GM12892 (cell line): ENCODE measurements at regions not wholly inside any gene's neighbourhood (a gene's known extent, or its start where the extent isn't known, plus 50 kb on each side); places are given as distances from the start of the nearest gene placed in this dataset.

Source experiments
- DNase-seq: peaks from one replicate; pipeline ENCODE4 v3.0.0; 2011; ENCODE audit not compliant: insufficient read length
- FAIRE-seq: peaks from 2 replicates; lab custom pipeline; 2011; peaks lifted over from hg19 to GRCh38; lab: Jason Lieb, UNC
- POLR2A ChIP-seq: IDR thresholded peaks from 2 replicates; pipeline ENCODE4 v1.6.1; 2011; ENCODE audit warnings: low read depth, low read length, control low read depth
- POLR2AphosphoS5 ChIP-seq: IDR thresholded peaks from 2 replicates; pipeline ENCODE4 v1.6.1; 2011; ENCODE audit warnings: low read depth, low read length, control low read depth
- TAF1 ChIP-seq: IDR thresholded peaks from 2 replicates; pipeline ENCODE4 v1.6.1; 2011; ENCODE audit warnings: low read depth, mild to moderate bottlenecking, control low read depth, low read length, borderline replicate concordance

GRCh38 chr2:128395640-128396499, 77.2 kb upstream of the HS6ST1 start:
- no peak for TF ChIP-seq POLR2AphosphoS5
- TF ChIP-seq POLR2A: no peak
- DNase-seq (no peak), FAIRE-seq (no peak)

DNA sequence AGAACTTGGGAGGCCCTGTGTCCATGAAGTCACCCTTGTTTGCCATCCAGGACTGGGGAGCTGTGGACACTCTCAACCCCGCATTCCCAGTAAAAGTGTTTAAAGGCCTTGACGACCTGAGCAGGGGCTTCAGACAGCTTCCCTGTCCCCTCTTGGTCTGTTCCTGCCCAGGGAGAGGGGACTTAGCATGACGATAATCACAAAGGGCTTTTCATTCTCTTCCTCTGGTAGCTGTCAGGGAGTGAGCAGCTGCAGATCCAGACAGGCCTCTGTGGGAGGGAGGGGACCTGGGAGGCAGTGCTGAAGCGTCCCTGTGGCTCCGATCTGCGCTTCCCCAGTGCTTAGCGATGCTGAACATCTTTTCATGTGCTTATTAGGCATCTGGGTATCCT, 77.8 kb upstream of the HS6ST1 start:
- FAIRE-seq (no peak), DNase-seq (no peak)
- TF ChIP-seq TAF1: no peak
- no peak for TF ChIP-seq POLR2A
- TF ChIP-seq POLR2AphosphoS5: no peak

DNA sequence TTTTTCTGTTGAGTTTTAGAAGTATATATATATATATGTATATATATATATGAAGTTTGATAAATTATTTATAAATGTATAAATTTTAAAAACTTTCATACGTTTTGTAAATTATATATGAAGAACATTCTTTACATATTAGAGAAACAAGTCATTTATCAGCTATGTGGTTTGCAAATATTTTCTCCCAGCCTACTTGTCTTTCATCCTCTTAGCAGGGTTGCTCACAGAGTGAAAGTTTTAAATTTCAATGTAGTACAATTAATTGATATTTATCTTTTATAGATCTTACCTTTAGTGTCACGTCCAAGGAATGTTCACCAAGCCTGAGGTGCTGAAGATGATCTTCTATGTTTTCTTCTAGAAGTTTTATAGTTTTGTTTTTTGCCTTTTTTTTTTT, 78.3 kb upstream of the HS6ST1 start:
- FAIRE-seq: no peak
- DNase-seq: no peak
- no peak for TF ChIP-seq TAF1
- no peak for TF ChIP-seq POLR2A
- no peak for TF ChIP-seq POLR2AphosphoS5

GRCh38 chr2:128399256-128399655, 80.6 kb upstream of the HS6ST1 start:
- no peak for FAIRE-seq
- no peak for DNase-seq
- no peak for TF ChIP-seq POLR2A
- no peak for TF ChIP-seq POLR2AphosphoS5
- TF ChIP-seq TAF1: no peak

- DNase-seq (no peak), FAIRE-seq (no peak)
- TF ChIP-seq POLR2AphosphoS5: no peak
- TF ChIP-seq POLR2A: no peak
- no peak for TF ChIP-seq TAF1
Measured at GRCh38 chr2:128399690-128400291, 81.1 kb upstream of the HS6ST1 start.

- DNase-seq (no peak), FAIRE-seq (no peak)
- TF ChIP-seq POLR2AphosphoS5 (no peak), POLR2A (no peak), TAF1 (no peak)
Measured at GRCh38 chr2:128401680-128402079, 83.0 kb upstream of the HS6ST1 start.

- TF ChIP-seq TAF1: no peak
- TF ChIP-seq POLR2AphosphoS5: no peak
- no peak for DNase-seq
- FAIRE-seq: no peak
Measured at GRCh38 chr2:128402911-128403670, 84.4 kb upstream of the HS6ST1 start.

- FAIRE-seq: no peak
- DNase-seq: no peak
- TF ChIP-seq POLR2A: no peak
- no peak for TF ChIP-seq TAF1
- TF ChIP-seq POLR2AphosphoS5: no peak
Measured at GRCh38 chr2:128403814-128404708, 85.4 kb upstream of the HS6ST1 start.

DNA sequence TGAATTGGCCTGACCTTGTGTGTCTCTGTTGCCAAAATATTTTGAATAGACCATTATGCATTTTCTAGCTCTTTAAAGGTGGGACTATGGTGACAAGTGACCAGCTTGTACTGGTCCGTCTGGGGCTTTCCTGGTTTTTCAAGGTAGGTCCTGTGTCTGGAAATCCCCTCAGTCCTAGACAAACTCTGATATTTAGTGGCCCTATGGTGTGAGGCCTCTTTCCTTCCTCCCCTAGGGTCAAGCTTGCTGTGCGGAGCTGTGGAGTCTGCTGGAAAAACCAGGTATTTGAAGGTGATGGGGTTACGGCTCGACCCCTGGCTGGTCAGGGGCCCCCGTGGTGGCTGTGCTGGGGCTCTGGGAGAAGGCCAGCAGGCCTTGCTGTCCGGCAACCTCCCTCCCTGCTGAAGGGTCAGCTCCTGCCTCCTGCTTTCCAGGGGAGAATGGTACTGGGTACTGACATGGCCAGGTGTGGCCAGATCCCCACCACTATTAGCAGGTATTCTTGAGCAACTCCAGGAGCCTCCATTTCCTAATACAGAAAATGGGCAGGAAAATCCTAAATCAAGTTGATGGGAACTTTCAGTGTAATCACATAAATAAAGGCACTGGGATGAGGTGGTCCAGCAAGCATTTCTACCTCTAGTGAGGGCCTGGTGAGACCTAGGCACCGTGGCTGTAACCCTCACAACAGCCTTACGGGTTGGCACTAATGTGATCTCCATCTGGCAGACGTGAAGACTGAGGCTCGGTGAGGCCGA, 86.2 kb upstream of the HS6ST1 start:
- DNase-seq: no peak
- no peak for FAIRE-seq
- no peak for TF ChIP-seq TAF1
- no peak for TF ChIP-seq POLR2A
- no peak for TF ChIP-seq POLR2AphosphoS5

DNA sequence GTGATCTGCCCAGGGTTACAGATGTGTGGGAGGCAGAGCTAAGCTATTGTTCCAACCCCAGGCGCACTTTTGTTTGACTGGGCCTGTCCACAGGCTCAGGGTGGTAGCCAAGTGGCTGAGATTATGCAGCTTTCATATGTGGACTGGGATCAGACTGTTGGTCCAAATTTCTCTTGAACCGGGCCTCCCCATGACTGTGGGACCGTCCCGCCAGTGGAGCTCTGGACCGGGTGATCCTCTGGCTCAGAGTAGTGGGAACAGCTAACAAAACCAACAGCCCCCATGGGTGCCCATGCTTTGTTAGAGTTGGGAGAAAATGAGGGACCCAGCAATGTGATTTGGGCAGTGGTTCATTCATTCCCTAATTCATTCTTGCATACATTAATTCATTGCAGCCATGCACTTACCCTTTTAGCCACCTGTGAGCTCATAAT, 86.8 kb upstream of the HS6ST1 start:
- DNase-seq: no peak
- FAIRE-seq: no peak
- TF ChIP-seq POLR2AphosphoS5 (no peak), TAF1 (no peak), POLR2A (no peak)
